ENCODE measurements at regions not wholly inside any gene's neighbourhood (a gene's known extent, or its start where the extent isn't known, plus 50 kb on each side); places are given as distances from the start of the nearest gene placed in this dataset.

- Histone ChIP-seq H3K4me1 (ENCODE audit: control insufficient read depth, extremely low read depth, insufficient read depth, low read length) (no peaks in the 10 kb centered on the region), H3K4me2 (ENCODE audit: control insufficient read depth, extremely low read depth, insufficient read depth, low read depth, low read length) (no peak overlapping the region), H2AFZ (ENCODE audit: control insufficient read depth, low read length) (no peak overlapping the region), H3K27ac (ENCODE audit: control insufficient read depth, insufficient read depth, low read length) (no peak overlapping the region), H3K27me3 (ENCODE audit: control insufficient read depth, extremely low read depth, insufficient read depth, low read length) (no peaks in the 10 kb centered on the region), H3K4me3 (ENCODE audit: control insufficient read depth in 2 of 3, extremely low read depth in 1 of 3, insufficient read depth in 2 of 3, low read depth in 1 of 3, low read length in 3 of 3) (no peak overlapping the region), H3K9me3 (ENCODE audit: control insufficient read depth, low read depth, low read length) (no peaks in the 10 kb centered on the region), H3K9me1 (ENCODE audit: control insufficient read depth, extremely low read depth, insufficient read depth, low read length) (no peaks in the 10 kb centered on the region), H3K79me2 (ENCODE audit: control insufficient read depth, insufficient read depth, low read length) (no peaks in the 10 kb centered on the region), H4K20me1 (ENCODE audit: control insufficient read depth, extremely low read depth, insufficient read depth, low read length) (no peaks in the 10 kb centered on the region), H3K36me3 (ENCODE audit: control insufficient read depth in 2 of 2, extremely low read depth in 1 of 2, insufficient read depth in 2 of 2, low read length in 2 of 2) (no peaks in the 10 kb centered on the region), H3K9ac (ENCODE audit: control insufficient read depth, extremely low read depth, insufficient read depth, low read length) (no peak overlapping the region)
- TF ChIP-seq CTCF (optimal IDR thresholded peaks at IDR 0.05 in 1 of 3, IDR thresholded peaks at IDR 0.05 in 1 of 3, conservative IDR thresholded peaks at IDR 0.05 in 1 of 3; ENCODE audit: extremely low read depth in 1 of 3, insufficient read depth in 2 of 3, low read length in 3 of 3) (no peak), EZH2 (IDR thresholded peaks at IDR 0.05; ENCODE audit: low read length) (no peak)
- dilution Hi-C loops (cut with MboI; ENCODE audit: extremely low pct_ligation_motif_present, low sequenced_read_pairs), result no loop called here
- no peak for DNase-seq (ENCODE audit: low read depth, low spot score)
- FAIRE-seq, result no peak
Observed at GRCh38 chrX:121562616-121563015, 515.2 kb downstream of the GLUD2 start.

GRCh38 chrX:121569609-121570008, 522.2 kb downstream of the GLUD2 start:
- Histone ChIP-seq H3K9me3 (ENCODE audit: control insufficient read depth, low read depth, low read length) (no peaks in the 10 kb centered on the region), H3K36me3 (ENCODE audit: control insufficient read depth in 2 of 2, extremely low read depth in 1 of 2, insufficient read depth in 2 of 2, low read length in 2 of 2) (no peaks in the 10 kb centered on the region), H3K79me2 (ENCODE audit: control insufficient read depth, insufficient read depth, low read length) (no peaks in the 10 kb centered on the region), H3K9me1 (ENCODE audit: control insufficient read depth, extremely low read depth, insufficient read depth, low read length) (no peaks in the 10 kb centered on the region), H2AFZ (ENCODE audit: control insufficient read depth, low read length) (no peak overlapping the region), H4K20me1 (ENCODE audit: control insufficient read depth, extremely low read depth, insufficient read depth, low read length) (no peaks in the 10 kb centered on the region), H3K27me3 (ENCODE audit: control insufficient read depth, extremely low read depth, insufficient read depth, low read length) (no peaks in the 10 kb centered on the region), H3K4me2 (ENCODE audit: control insufficient read depth, extremely low read depth, insufficient read depth, low read depth, low read length) (no peak overlapping the region), H3K4me3 (ENCODE audit: control insufficient read depth in 2 of 3, extremely low read depth in 1 of 3, insufficient read depth in 2 of 3, low read depth in 1 of 3, low read length in 3 of 3) (no peak overlapping the region), H3K9ac (ENCODE audit: control insufficient read depth, extremely low read depth, insufficient read depth, low read length) (no peak overlapping the region), H3K27ac (ENCODE audit: control insufficient read depth, insufficient read depth, low read length) (no peak overlapping the region), H3K4me1 (ENCODE audit: control insufficient read depth, extremely low read depth, insufficient read depth, low read length) (no peaks in the 10 kb centered on the region)
- TF ChIP-seq EZH2 (IDR thresholded peaks at IDR 0.05; ENCODE audit: low read length) (no peak), CTCF (optimal IDR thresholded peaks at IDR 0.05 in 1 of 3, IDR thresholded peaks at IDR 0.05 in 1 of 3, conservative IDR thresholded peaks at IDR 0.05 in 1 of 3; ENCODE audit: extremely low read depth in 1 of 3, insufficient read depth in 2 of 3, low read length in 3 of 3) (no peak)
- DNase-seq (ENCODE audit: low read depth, low spot score) (no peak), FAIRE-seq (no peak)
- dilution Hi-C loops (cut with MboI; ENCODE audit: extremely low pct_ligation_motif_present, low sequenced_read_pairs), result no loop called here

Data from keratinocyte (primary cell).